SK-N-SH (cell line): ENCODE measurements at regions not wholly inside any gene's neighbourhood (a gene's known extent, or its start where the extent isn't known, plus 50 kb on each side); places are given as distances from the start of the nearest gene placed in this dataset.

Experiments
- CTCF ChIA-PET: fragments of 300-600, 350-600 bp; formaldehyde crosslinking; extraction: SDS; loops from one replicate; lab custom pipeline; 2021; lab: Yijun Ruan, JAX
- POLR2A ChIA-PET: fragments of 350-600 bp; sonication (Branson Sonifier 250); formaldehyde crosslinking; extraction: SDS; loops from one replicate; lab custom pipeline; 2020; ENCODE audit warnings: antibody characterized with exemption, inconsistent platforms; lab: Yijun Ruan, JAX
- DNase-seq: peaks from one replicate; pipeline ENCODE4 v3.0.0; 2012
- H2AFZ ChIP-seq: fragments of 200-600 bp; sonication (generic); 2 replicates; pipeline ENCODE4 v1.8.1; 2016; ENCODE audit warnings: antibody characterized with exemption, mild to moderate bottlenecking, low read depth
- H3F3A ChIP-seq: fragments of 200-600 bp; sonication (generic); replicated peaks from 2 replicates; pipeline ENCODE3; 2016; ENCODE audit warnings: antibody characterized with exemption, mild to moderate bottlenecking; ENCODE audit not compliant: insufficient read depth
- H3K27ac ChIP-seq, 2 experiments: fragments of 200-500 bp in 1 of 2; fragments of 200-600 bp in 1 of 2; sonication (Bioruptor generic) in 1 of 2; sonication (generic), shearing (Covaris generic) in 1 of 2; 2 replicates each; pipeline versions ENCODE4 v1.5.1 to v1.6.1; 2014 to 2016; ENCODE audit warnings: low read depth in 2 of 2, inconsistent platforms in 1 of 2, low read length in 1 of 2, mild to moderate bottlenecking in 1 of 2, mixed read lengths in 1 of 2
- H3K27me3 ChIP-seq: fragments of 200-600 bp; sonication (generic), shearing (Covaris generic); 2 replicates; pipeline ENCODE4 v1.6.1; 2016; ENCODE audit warnings: mixed run types; ENCODE audit not compliant: insufficient read depth
- H3K36me3 ChIP-seq, 2 experiments: fragments of 200-500 bp in 1 of 2; fragments of 200-600 bp in 1 of 2; sonication (Bioruptor generic) in 1 of 2; sonication (generic) in 1 of 2; replicated peaks in 1 of 2; 2 replicates each; pipeline versions ENCODE3 to v1.5.1; 2014 to 2016; ENCODE audit warnings: low read length in 1 of 2, mild to moderate bottlenecking in 1 of 2; ENCODE audit not compliant: insufficient read depth in 2 of 2, control insufficient read depth in 1 of 2
- H3K4me1 ChIP-seq, 2 experiments: fragments of 200-500 bp in 1 of 2; fragments of 200-600 bp in 1 of 2; sonication (Bioruptor generic) in 1 of 2; sonication (generic), shearing (Covaris generic) in 1 of 2; 2 replicates each; pipeline versions ENCODE4 v1.5.1 to v1.6.1; 2014 to 2016; ENCODE audit warnings: low read depth in 1 of 2, low read length in 1 of 2, mixed run types in 1 of 2; ENCODE audit not compliant: insufficient read depth in 2 of 2, control insufficient read depth in 1 of 2
- H3K4me2 ChIP-seq: fragments of 200-600 bp; sonication (generic), shearing (Covaris generic); 2 replicates; pipeline ENCODE4 v1.6.1; 2017; ENCODE audit warnings: mixed run types
- H3K4me3 ChIP-seq, 2 experiments: fragments of 200-500 bp in 1 of 2; fragments of 200-600 bp in 1 of 2; sonication (Bioruptor generic) in 1 of 2; sonication (generic), shearing (Covaris generic) in 1 of 2; 2 replicates each; pipeline versions ENCODE4 v1.5.1 to v1.8.1; 2014 to 2016; ENCODE audit warnings: low read depth in 2 of 2, inconsistent platforms in 1 of 2, low read length in 1 of 2, mild to moderate bottlenecking in 1 of 2, mixed read lengths in 1 of 2, moderate library complexity in 1 of 2
- H3K79me2 ChIP-seq: fragments of 200-600 bp; sonication (generic); 2 replicates; pipeline ENCODE4 v1.8.1; 2017; ENCODE audit warnings: mild to moderate bottlenecking; ENCODE audit not compliant: insufficient read depth
- H3K9ac ChIP-seq: fragments of 200-600 bp; sonication (generic); 2 replicates; pipeline ENCODE4 v1.6.1; 2017; ENCODE audit warnings: mixed run types
- H3K9me2 ChIP-seq: fragments of 200-600 bp; sonication (generic); 2 replicates; pipeline ENCODE4 v1.6.1; 2017; ENCODE audit warnings: mixed run types
- H3K9me3 ChIP-seq: fragments of 200-600 bp; sonication (generic); 2 replicates; pipeline ENCODE4 v1.6.1; 2017; ENCODE audit warnings: mixed run types, mild to moderate bottlenecking, moderate library complexity
- H4K20me1 ChIP-seq: fragments of 200-600 bp; sonication (generic); 2 replicates; pipeline ENCODE4 v1.6.1; 2017; ENCODE audit warnings: mild to moderate bottlenecking, mixed run types; ENCODE audit not compliant: insufficient read depth
- CTCF ChIP-seq: fragments of 200-600 bp; sonication (generic); IDR thresholded peaks from 2 replicates; pipeline ENCODE4 v1.6.1; 2017; ENCODE audit warnings: antibody characterized with exemption, mild to moderate bottlenecking, moderate library complexity
- ELF1 ChIP-seq: IDR thresholded peaks from 2 replicates; pipeline ENCODE4 v1.4.0; 2012
- EP300 ChIP-seq, 2 experiments: IDR thresholded peaks; 2 replicates each; pipeline versions ENCODE4 v1.4.0 to v1.6.1; 2012; ENCODE audit warnings: borderline replicate concordance in 1 of 2, low read depth in 1 of 2, low read length in 1 of 2
- EZH2phosphoT487 ChIP-seq: fragments of 200-600 bp; sonication (generic); IDR thresholded peaks from 2 replicates; pipeline ENCODE4 v1.6.1; 2017; ENCODE audit warnings: low read depth, mixed run types, mild to moderate bottlenecking, antibody characterized with exemption, moderate library complexity, borderline replicate concordance
- FOSL2 ChIP-seq: IDR thresholded peaks from 2 replicates; pipeline ENCODE4 v1.4.0; 2012; ENCODE audit warnings: low read depth, mild to moderate bottlenecking, moderate library complexity, borderline replicate concordance
- FOXJ3 ChIP-seq: sonication (generic); formaldehyde crosslinking; IDR thresholded peaks from 2 replicates; pipeline ENCODE4 v1.5.1; 2020; ENCODE audit warnings: mild to moderate bottlenecking, missing genetic modification reagents
- FOXM1 ChIP-seq: IDR thresholded peaks from 2 replicates; pipeline ENCODE4 v1.4.0; 2012; ENCODE audit warnings: low read depth, mild to moderate bottlenecking
- GATA2 ChIP-seq: sonication (generic); formaldehyde crosslinking; IDR thresholded peaks from 2 replicates; pipeline ENCODE4 v1.5.0; 2020; ENCODE audit warnings: mild to moderate bottlenecking, missing genetic modification reagents
- JUND ChIP-seq: IDR thresholded peaks from 2 replicates; pipeline ENCODE4 v1.4.0; 2012
- MEF2A ChIP-seq: IDR thresholded peaks from 2 replicates; pipeline ENCODE4 v1.4.0; 2012; ENCODE audit warnings: low read depth, borderline replicate concordance
- MXI1 ChIP-seq: IDR thresholded peaks from 2 replicates; pipeline ENCODE4 v1.6.1; 2012; ENCODE audit warnings: mild to moderate bottlenecking, low read depth, low read length, improper control_type of control experiment
- NFIC ChIP-seq: IDR thresholded peaks from 2 replicates; pipeline ENCODE4 v1.4.0; 2012; ENCODE audit warnings: borderline replicate concordance
- RAD21 ChIP-seq: IDR thresholded peaks from 2 replicates; pipeline ENCODE4 v1.6.1; 2012; ENCODE audit warnings: mild to moderate bottlenecking, low read length
- RFX5 ChIP-seq: IDR thresholded peaks from 2 replicates; pipeline ENCODE4 v1.6.1; 2012; ENCODE audit warnings: mild to moderate bottlenecking, improper control_type of control experiment, low read length
- RXRA ChIP-seq: IDR thresholded peaks from 2 replicates; pipeline ENCODE4 v1.4.0; 2012; ENCODE audit warnings: low read depth, mild to moderate bottlenecking, borderline replicate concordance
- SIN3A ChIP-seq: IDR thresholded peaks from 2 replicates; pipeline ENCODE4 v1.6.1; 2012; ENCODE audit warnings: low read depth, mild to moderate bottlenecking, low read length, moderate library complexity, borderline replicate concordance
- SMC3 ChIP-seq: IDR thresholded peaks from 2 replicates; pipeline ENCODE4 v1.6.1; 2012; ENCODE audit warnings: low read depth, low read length, improper control_type of control experiment
- TCF12 ChIP-seq: IDR thresholded peaks from 2 replicates; pipeline ENCODE4 v1.4.0; 2012
- ZBTB33 ChIP-seq: IDR thresholded peaks from 2 replicates; pipeline ENCODE4 v1.4.0; 2012; ENCODE audit warnings: low read depth, borderline replicate concordance
- WGBS: methylation state at CpG from one replicate; pipeline ENCODE4 v1.1.6; 2017; ENCODE audit warnings: low lambda C conversion rate; 5-methylcytosine and 5-hydroxymethylcytosine counted together
- TF ChIP-seq, protein P1 (sequence below): IDR thresholded peaks from 2 replicates; pipeline ENCODE4; 2012

GRCh38 chr11:57938351-57938750, 85.3 kb upstream of the OR9Q1 start:
- ChIA-PET CTCF (no interaction called here), POLR2A (no interaction called here)
- DNase-seq: no peak

More at GRCh38 chr11:57938351-57938750, 85.3 kb upstream of the OR9Q1 start:
- no peak overlapping the region for H3K4me2 ChIP-seq
- no peak overlapping the region for H3K9ac ChIP-seq
- WGBS: 3% methylated on average over 3 of the region's 3 CpGs
- H3K27me3 ChIP-seq: peaks cover 10% of the 10 kb centered on the region; the same call in 1 of the 2 replicates
- no peaks in the 10 kb centered on the region for H3K4me1 ChIP-seq
- H3K4me3 ChIP-seq: no peak overlapping the region
- H2AFZ ChIP-seq: no peak overlapping the region
- no peaks in the 10 kb centered on the region for H3K9me2 ChIP-seq
- no peaks in the 10 kb centered on the region for H4K20me1 ChIP-seq
- H3K79me2 ChIP-seq: no peaks in the 10 kb centered on the region
- H3K27ac ChIP-seq: no peak overlapping the region
- H3K9me3 ChIP-seq: no peaks in the 10 kb centered on the region
- no peaks in the 10 kb centered on the region for H3K36me3 ChIP-seq
- H3F3A ChIP-seq: no peaks in the 10 kb centered on the region
- TF ChIP-seq FOXM1 (no peak), CTCF (no peak), RAD21 (no peak), RFX5 (no peak), GATA2 (CRISPR knock-in tag) (no peak), TCF12 (no peak), FOSL2 (no peak), ELF1 (no peak), MEF2A (no peak), EP300 (IDR thresholded peaks at IDR 0.05; ENCODE audit: borderline replicate concordance in 1 of 2, low read depth in 1 of 2, low read length in 1 of 2) (no peak), SMC3 (no peak), EZH2phosphoT487 (no peak), MXI1 (no peak), ZBTB33 (no peak), JUND (no peak), NFIC (no peak), FOXJ3 (no peak), SIN3A (no peak), RXRA (no peak)
- TF ChIP-seq, protein P1, sequence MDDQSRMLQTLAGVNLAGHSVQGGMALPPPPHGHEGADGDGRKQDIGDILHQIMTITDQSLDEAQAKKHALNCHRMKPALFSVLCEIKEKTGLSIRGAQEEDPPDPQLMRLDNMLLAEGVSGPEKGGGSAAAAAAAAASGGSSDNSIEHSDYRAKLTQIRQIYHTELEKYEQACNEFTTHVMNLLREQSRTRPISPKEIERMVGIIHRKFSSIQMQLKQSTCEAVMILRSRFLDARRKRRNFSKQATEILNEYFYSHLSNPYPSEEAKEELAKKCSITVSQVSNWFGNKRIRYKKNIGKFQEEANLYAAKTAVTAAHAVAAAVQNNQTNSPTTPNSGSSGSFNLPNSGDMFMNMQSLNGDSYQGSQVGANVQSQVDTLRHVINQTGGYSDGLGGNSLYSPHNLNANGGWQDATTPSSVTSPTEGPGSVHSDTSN: no peak
